ENCODE measurements at regions not wholly inside any gene's neighbourhood (a gene's known extent, or its start where the extent isn't known, plus 50 kb on each side); places are given as distances from the start of the nearest gene placed in this dataset.

DNA sequence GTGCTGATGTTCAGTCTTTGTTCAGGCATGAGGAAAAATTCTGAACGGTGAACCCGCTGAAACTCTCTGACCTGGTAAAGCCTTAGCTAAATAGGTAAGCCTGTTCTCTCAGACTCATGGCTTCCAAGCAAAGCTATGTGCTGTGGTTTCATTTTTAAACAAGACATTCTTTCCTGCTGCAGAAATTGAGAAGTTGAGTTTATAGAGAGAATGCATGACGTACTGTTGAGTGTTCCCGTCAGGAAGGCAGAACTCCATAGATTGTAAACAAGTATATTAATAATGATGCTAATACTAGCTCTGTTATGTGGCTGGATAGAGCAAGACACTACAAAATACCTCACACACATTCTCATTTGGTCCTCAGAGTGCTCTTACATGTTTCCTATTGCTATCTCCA lies 424.0 kb upstream of the CRIM1 start:
- H3K27me3 ChIP-seq (ENCODE audit: control insufficient read depth, low read length): no peaks in the 10 kb centered on the region
- H3K9me2 ChIP-seq (replicated peaks; ENCODE audit: control insufficient read depth, low read length): no peaks in the 10 kb centered on the region
- no peak overlapping the region for H3K4me2 ChIP-seq (ENCODE audit: low read length)
- H3K4me3 ChIP-seq (ENCODE audit: low read length): no peak overlapping the region
- no peaks in the 10 kb centered on the region for H3K4me1 ChIP-seq (ENCODE audit: control insufficient read depth, low read length)
- no peaks in the 10 kb centered on the region for H3K79me2 ChIP-seq (ENCODE audit: control insufficient read depth, low read length)
- H3K27ac ChIP-seq (ENCODE audit: low read depth, low read length): no peak overlapping the region
- no peaks in the 10 kb centered on the region for H3K9me3 ChIP-seq (ENCODE audit: control insufficient read depth, insufficient read depth, low read length)
- no peak for TF ChIP-seq EZH2phosphoT487 (IDR thresholded peaks at IDR 0.05; ENCODE audit: borderline replicate concordance, low read length)
- TF ChIP-seq, protein P1, sequence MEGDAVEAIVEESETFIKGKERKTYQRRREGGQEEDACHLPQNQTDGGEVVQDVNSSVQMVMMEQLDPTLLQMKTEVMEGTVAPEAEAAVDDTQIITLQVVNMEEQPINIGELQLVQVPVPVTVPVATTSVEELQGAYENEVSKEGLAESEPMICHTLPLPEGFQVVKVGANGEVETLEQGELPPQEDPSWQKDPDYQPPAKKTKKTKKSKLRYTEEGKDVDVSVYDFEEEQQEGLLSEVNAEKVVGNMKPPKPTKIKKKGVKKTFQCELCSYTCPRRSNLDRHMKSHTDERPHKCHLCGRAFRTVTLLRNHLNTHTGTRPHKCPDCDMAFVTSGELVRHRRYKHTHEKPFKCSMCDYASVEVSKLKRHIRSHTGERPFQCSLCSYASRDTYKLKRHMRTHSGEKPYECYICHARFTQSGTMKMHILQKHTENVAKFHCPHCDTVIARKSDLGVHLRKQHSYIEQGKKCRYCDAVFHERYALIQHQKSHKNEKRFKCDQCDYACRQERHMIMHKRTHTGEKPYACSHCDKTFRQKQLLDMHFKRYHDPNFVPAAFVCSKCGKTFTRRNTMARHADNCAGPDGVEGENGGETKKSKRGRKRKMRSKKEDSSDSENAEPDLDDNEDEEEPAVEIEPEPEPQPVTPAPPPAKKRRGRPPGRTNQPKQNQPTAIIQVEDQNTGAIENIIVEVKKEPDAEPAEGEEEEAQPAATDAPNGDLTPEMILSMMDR (IDR thresholded peaks at IDR 0.05; ENCODE audit: low read depth, low read length, poor library complexity, severe bottlenecking): no peak
- H3F3A ChIP-seq (ENCODE audit: control insufficient read depth, insufficient read depth): no peaks in the 10 kb centered on the region
- H4K20me1 ChIP-seq (ENCODE audit: control insufficient read depth, insufficient read depth, low read depth, low read length): no peaks in the 10 kb centered on the region
- H3K36me3 ChIP-seq (ENCODE audit: control insufficient read depth, low read length): no peaks in the 10 kb centered on the region

DNA sequence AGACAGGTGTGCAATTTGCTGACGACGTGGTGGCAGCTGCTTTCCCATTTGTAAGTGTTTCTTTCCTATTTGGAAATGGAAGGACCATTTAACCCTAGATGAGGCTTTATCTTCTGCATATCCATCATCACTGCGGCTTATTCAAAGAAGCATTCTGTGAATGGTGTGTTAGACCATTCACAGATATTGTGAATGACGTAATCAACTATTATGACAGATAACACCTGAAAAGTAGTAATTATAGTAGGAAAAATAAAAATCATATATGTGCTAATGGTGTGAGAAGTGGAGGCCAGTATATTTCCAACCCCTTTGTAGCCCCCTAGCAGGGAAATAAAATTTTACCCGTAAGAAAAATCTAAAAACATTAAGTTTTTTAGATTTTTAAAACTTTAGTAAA lies 424.5 kb upstream of the CRIM1 start:
- H3K4me1 ChIP-seq (ENCODE audit: control insufficient read depth, low read length): no peaks in the 10 kb centered on the region
- no peaks in the 10 kb centered on the region for H3K9me2 ChIP-seq (replicated peaks; ENCODE audit: control insufficient read depth, low read length)
- H3K4me2 ChIP-seq (ENCODE audit: low read length): no peak overlapping the region
- no peak overlapping the region for H3K4me3 ChIP-seq (ENCODE audit: low read length)
- no peaks in the 10 kb centered on the region for H3K36me3 ChIP-seq (ENCODE audit: control insufficient read depth, low read length)
- no peaks in the 10 kb centered on the region for H3K79me2 ChIP-seq (ENCODE audit: control insufficient read depth, low read length)
- no peaks in the 10 kb centered on the region for H3K27me3 ChIP-seq (ENCODE audit: control insufficient read depth, low read length)
- TF ChIP-seq, protein P1 (IDR thresholded peaks at IDR 0.05; ENCODE audit: low read depth, low read length, poor library complexity, severe bottlenecking): no peak
- no peak for TF ChIP-seq EZH2phosphoT487 (IDR thresholded peaks at IDR 0.05; ENCODE audit: borderline replicate concordance, low read length)
- no peak overlapping the region for H3K27ac ChIP-seq (ENCODE audit: low read depth, low read length)
- no peaks in the 10 kb centered on the region for H3F3A ChIP-seq (ENCODE audit: control insufficient read depth, insufficient read depth)
- H4K20me1 ChIP-seq (ENCODE audit: control insufficient read depth, insufficient read depth, low read depth, low read length): no peaks in the 10 kb centered on the region
- H3K9me3 ChIP-seq (ENCODE audit: control insufficient read depth, insufficient read depth, low read length): no peaks in the 10 kb centered on the region

DNA sequence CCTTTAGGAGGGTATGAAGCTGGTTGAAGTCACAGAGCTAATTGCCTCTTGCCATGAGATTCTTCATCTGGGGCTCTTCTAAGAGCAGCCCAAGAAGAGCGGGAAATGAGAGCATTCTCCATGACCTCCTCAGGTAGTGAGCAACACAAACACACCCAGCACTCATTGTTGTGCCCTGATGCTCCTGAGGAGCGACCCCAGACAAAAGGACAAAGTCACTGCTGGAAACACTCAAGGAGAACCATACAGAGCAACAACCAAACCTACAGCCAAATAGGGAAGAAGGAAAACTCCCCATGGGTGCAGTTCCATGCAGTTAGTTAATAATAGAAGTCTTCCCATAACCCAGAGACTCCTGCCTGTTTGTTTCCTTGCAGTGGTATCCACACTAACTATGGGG lies 426.0 kb upstream of the CRIM1 start:
- Histone ChIP-seq H3K27ac (ENCODE audit: low read depth, low read length) (no peak overlapping the region), H3K9me3 (ENCODE audit: control insufficient read depth, insufficient read depth, low read length) (no peaks in the 10 kb centered on the region), H3K4me1 (ENCODE audit: control insufficient read depth, low read length) (no peaks in the 10 kb centered on the region), H3K36me3 (ENCODE audit: control insufficient read depth, low read length) (no peaks in the 10 kb centered on the region), H3K4me3 (ENCODE audit: low read length) (no peak overlapping the region), H3K9me2 (replicated peaks; ENCODE audit: control insufficient read depth, low read length) (no peaks in the 10 kb centered on the region), H3K4me2 (ENCODE audit: low read length) (no peak overlapping the region), H3F3A (ENCODE audit: control insufficient read depth, insufficient read depth) (no peaks in the 10 kb centered on the region), H3K27me3 (ENCODE audit: control insufficient read depth, low read length) (no peaks in the 10 kb centered on the region), H3K79me2 (ENCODE audit: control insufficient read depth, low read length) (no peaks in the 10 kb centered on the region), H4K20me1 (ENCODE audit: control insufficient read depth, insufficient read depth, low read depth, low read length) (no peaks in the 10 kb centered on the region)
- TF ChIP-seq EZH2phosphoT487 (IDR thresholded peaks at IDR 0.05; ENCODE audit: borderline replicate concordance, low read length): no peak
- TF ChIP-seq, protein P1 (IDR thresholded peaks at IDR 0.05; ENCODE audit: low read depth, low read length, poor library complexity, severe bottlenecking): no peak

DNA sequence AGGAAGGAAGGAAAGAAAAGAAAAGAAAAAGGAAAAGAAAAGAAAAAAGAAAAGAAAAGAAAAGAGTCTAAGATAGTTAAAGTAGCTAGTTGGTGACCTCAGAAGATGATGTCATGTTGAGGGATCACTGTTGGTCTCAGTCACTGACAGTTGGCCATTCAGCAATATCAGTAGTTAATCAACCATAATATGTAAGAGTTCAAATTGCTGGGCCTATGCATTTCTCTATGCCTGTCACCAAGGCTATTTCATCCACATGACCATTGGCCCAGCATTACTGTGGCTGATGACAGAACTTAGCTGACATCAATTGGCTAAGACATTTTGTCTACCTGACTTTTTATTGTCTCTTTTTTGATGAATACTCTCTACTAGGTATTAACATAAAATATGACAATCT lies 435.5 kb upstream of the CRIM1 start:
- H3K4me1 ChIP-seq (ENCODE audit: control insufficient read depth, low read length): no peaks in the 10 kb centered on the region
- H3F3A ChIP-seq (ENCODE audit: control insufficient read depth, insufficient read depth): no peaks in the 10 kb centered on the region
- no peak overlapping the region for H3K27ac ChIP-seq (ENCODE audit: low read depth, low read length)
- no peak for TF ChIP-seq EZH2phosphoT487 (IDR thresholded peaks at IDR 0.05; ENCODE audit: borderline replicate concordance, low read length)
- TF ChIP-seq, protein P1 (IDR thresholded peaks at IDR 0.05; ENCODE audit: low read depth, low read length, poor library complexity, severe bottlenecking): no peak
- no peaks in the 10 kb centered on the region for H3K79me2 ChIP-seq (ENCODE audit: control insufficient read depth, low read length)
- H3K36me3 ChIP-seq (ENCODE audit: control insufficient read depth, low read length): no peaks in the 10 kb centered on the region
- no peaks in the 10 kb centered on the region for H4K20me1 ChIP-seq (ENCODE audit: control insufficient read depth, insufficient read depth, low read depth, low read length)
- no peak overlapping the region for H3K4me3 ChIP-seq (ENCODE audit: low read length)
- no peaks in the 10 kb centered on the region for H3K9me3 ChIP-seq (ENCODE audit: control insufficient read depth, insufficient read depth, low read length)
- H3K27me3 ChIP-seq (ENCODE audit: control insufficient read depth, low read length): no peaks in the 10 kb centered on the region
- no peak overlapping the region for H3K4me2 ChIP-seq (ENCODE audit: low read length)
- H3K9me2 ChIP-seq (replicated peaks; ENCODE audit: control insufficient read depth, low read length): no peaks in the 10 kb centered on the region
